ENCODE measurements at regions not wholly inside any gene's neighbourhood (a gene's known extent, or its start where the extent isn't known, plus 50 kb on each side); places are given as distances from the start of the nearest gene placed in this dataset.
A peak's percentile ranks its signal among the peaks of the same experiment; 100 is the strongest.
"Not testable (repeated sequence)": the region's sequence is repeated elsewhere in the genome, so short reads cannot be mapped to it uniquely, and the experiment has no call there.

GRCh38 chr16:87008664-87009063, 308.5 kb downstream of the C16orf95 start:
- DNase-seq, result no peak

DNA sequence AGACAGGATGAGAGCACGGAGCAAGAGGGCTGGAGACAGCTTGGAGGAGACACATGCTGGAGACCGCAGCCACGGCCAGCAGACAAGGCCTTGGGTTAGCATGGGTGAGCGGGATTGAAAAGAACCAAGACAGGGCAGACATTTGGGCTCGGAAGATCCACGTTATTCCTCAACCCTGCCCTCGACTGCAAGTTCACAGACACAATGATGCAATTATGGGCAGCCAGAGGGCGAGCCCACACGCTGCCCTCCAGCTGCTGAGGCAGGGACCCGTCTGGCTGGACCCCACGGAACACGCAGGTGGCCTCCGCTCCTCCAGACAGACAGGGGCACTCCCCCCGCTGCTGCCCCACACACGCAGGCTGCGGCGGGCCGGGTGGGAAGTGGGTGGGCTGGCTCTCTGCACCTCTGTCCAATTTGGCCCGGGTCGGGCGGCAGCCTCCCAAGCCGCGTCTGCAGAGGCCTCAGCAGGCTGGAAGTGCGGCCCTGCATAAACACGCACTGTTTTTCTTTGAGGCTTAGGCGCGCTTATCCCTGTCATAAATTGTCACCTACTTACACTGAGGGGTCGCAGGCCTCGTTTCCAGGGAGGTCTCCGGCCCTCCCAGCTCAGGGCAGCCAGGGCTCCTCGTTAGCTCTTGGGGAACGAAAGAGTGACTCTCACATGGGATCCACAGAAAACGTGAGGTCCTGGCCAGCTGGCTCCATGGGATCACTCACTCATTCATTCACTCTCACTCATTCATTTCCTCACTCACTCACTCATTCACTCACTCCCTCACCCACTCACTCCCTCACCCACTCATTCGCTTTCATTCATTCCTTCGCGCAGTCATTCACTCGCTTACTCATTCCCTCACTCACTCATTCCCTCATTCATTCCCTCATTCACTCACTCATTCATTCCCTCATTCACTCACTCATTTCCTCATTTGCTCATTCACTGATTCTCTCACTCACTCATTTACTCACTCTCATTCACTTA, 303.9 kb downstream of the C16orf95 start:
- DNase-seq, result no peak

DNA sequence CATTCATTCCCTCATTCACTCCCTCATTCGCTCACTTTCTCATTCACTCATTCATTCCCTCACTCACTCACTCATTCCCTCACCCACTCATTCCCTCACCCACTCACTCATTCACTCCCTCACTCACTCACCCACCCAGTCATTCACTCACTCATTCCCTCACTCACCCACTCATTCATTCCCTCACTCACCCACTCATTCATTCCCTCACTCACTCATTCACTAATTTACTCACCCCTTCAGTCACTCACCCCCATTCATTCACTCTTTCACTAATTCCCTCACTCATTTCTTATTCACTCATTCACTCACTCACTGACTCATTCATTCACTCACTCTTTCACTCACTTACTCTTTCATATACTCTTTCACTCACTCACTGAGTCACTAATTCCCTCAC, 303.1 kb downstream of the C16orf95 start:
- DNase-seq, result no peak

- DNase-seq, result peak; percentile 23 to 51
Measured at GRCh38 chr16:87015021-87015420, 302.2 kb downstream of the C16orf95 start.

DNA sequence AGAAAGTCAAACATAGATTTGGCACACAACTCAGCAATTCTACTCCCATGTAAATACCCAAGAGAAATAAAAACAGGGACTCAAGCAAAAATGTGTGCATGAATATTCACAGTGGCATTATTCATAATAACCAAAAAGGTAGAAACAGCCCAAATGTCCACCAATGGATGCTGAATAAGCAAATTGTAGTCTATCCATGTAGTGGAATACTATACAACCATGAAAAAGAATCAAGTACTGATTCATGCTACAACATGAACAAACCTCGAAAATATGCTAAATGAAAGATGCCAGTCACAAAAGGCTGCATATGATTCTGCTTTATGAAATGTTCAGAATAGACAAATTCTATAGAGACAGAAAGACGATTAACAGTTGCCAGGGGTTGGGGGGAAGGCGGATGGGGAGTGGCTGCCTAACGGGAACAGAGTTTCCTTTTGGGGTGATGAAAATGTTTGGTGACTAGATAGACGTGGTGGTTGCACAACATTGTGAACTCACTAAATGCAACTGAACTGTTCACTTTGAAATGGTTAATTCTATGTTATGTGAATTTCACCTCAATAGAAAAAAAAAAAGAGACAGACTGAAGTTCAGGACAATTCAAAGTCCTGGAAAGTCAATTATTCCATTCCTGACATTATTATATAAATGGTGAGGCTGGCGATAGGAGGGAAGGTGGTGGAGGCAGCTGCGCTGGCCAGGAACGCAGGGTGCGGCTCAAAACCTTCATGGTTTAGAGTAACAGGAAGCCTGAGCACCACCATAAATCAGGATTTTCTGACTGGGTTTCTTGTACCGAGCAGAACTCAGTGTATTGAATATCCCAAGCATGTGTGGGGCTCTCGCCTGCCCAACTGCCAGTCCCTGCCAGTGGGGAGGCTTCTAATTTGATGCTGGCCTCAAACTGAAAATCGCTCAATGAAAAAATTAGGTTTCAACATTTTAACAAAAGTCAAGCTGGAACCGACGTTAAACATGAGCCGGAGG, 300.9 kb downstream of the C16orf95 start:
- DNase-seq, result peak in 1 of 2 donors; percentile 20

DNA sequence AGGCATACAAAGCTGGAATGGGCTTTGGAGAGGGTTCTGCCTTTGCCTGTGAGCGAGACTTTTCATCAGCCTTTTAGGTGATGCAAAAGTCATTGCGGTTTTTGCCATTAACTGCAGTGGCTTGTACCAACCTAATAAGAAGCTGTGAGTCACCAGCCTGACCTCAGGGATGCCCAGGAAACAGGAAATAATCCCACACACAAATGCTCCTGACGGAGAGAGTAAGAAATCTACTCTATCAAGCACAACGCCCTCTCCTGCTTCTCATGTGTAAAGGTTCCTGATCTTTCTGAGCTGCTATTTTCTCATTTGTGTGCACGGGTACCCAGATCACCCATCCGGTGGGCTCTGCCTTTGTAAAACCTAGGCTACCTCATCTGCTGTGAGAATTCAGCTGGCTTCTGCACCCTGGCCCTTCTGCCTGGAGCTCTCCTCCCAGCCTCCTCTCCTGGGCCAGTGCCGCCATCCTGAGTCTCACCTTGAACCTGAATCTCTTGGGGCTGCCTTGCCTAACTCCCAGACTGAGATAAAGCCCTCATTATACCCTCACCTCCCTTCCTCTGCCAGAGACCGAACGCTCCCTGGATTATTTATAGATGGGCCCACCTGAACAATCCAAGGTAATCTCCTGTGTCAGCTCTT, 299.7 kb downstream of the C16orf95 start:
- peak; percentile 67 to 80 for DNase-seq

- no peak for DNase-seq
Measured at GRCh38 chr16:87025676-87026075, 291.5 kb downstream of the C16orf95 start.

DNA sequence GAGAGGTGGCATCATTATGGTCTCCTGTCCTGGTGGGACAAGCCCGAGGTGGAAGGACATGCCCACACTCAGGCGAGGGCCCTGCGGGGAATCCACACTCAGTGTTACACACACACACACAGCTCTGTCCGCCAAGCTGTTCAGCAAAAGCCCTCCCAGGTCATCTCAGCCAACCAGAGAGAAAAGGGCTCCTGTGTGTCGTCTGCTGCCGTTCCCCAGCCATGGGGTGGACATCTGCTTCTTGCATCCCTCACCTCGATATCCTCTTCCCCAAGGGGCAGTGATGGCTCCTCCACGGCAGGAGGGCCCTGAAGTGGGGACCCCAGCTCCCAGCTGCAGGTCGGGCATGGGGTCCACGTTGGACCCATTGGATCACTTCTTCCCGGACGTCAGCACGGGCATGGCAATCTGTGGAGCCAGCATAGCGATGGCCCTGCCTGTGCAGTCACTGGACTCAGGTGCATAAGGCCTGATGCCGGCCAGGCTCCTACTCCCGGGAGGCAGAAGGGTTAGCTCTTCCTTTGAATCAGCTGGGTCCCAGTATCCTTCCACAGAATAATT, 290.1 kb downstream of the C16orf95 start:
- no peak for DNase-seq

GRCh38 chr16:87028481-87029320, 288.5 kb downstream of the C16orf95 start:
- DNase-seq, result no peak

- no peak for DNase-seq
Measured at GRCh38 chr16:87032554-87032953, 284.6 kb downstream of the C16orf95 start.

GRCh38 chr16:87033021-87033471, 284.1 kb downstream of the C16orf95 start:
- no peak for DNase-seq

DNA sequence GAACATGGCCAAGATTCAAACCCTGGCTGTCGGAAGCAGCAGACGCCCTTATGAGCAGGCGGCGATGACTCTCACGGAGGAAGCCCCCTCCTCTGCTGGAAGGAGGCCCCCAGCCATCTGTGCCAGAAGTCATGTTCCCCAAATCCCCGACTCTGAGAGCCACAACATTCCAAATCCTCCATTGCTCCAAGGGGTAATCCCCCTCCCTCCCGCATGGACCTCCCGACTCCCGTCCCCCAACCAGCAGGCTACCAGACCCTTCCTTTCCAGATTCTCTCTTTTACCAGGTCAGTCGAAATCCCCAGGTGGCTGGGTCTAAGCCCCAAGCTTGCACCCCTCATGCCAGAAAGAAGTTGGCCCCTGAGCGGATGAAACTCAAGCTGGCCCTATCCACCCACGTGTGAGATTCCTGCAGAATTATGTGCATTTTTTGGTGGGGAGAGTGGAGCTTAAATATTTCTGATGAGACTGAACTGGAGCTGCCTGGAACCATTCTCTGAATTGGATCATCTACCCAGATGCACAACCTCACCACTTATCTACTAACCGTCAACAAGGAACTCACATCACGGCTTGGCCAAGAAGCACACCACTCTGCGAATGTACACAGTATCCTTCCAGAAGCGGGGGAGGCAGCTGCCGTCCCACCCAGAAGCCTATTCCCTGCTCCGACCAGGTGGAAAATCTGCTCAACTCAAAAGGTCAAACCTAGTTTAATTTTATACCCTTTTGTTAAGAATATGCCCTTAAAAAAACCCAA, 283.5 kb downstream of the C16orf95 start:
- DNase-seq, result no peak

DNA sequence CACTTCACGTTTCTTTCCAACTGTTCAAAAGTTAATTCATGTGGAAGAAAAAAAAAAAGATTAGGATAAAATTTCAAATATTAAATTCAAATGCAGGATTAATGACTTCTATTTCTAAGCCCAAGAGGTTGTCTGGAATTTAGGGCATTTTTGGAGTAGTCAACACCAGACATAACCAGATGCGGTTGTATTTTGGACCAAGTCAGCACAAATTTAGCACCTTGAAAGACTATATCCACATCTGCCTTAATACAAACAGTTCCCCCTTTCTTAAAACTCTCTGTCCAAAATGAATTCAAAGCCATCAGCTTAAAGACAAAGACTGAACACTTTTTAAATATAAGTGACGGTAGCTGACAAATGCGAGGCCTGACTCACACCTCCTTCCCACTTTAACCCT, 282.9 kb downstream of the C16orf95 start:
- DNase-seq, result no peak

GRCh38 chr16:87035053-87035452, 282.1 kb downstream of the C16orf95 start:
- no peak for DNase-seq

GRCh38 chr16:87037012-87037411, 280.2 kb downstream of the C16orf95 start:
- DNase-seq, result no peak

DNA sequence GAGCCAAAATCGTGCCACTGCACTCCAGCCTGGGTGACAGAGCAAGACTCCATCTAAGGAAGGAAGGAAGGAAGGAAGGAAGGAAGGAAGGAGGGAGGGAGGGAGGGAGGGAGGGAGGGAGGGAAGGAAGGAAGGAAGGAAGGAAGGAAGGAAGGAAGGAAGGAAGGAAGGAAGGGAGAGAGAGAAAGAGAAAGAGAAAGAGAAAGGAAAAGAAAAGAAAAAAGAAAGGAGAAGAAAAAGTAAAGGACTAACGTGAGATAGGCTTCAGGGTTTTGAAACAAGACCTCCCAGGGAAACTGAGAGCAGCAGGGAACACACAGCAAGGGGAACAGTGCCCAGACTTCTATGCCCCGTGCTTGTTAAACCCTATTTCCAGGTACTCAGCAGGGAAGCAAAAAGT, 278.7 kb downstream of the C16orf95 start:
- not testable (repeated sequence) for DNase-seq

GRCh38 chr16:87040169-87041117, 276.7 kb downstream of the C16orf95 start:
- no peak for DNase-seq

DNA sequence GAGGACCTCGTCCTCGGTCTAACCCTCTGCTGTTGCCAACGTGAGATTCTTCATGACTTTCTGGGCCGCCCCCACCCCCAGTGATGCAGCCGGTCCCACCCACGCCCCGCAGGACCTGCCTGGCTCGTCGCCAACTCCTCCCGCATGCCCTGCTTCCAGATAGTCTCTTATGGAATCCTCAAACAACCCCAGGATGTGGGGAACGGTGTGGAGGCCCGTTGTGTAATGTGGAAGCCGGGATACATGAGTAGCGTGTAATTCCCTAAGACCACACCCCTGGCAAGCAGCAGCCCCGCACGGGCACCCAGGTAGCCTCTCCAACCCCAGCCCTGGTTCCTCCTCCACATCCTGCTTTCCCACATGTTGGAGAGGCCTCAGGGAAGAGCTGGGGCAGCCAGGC, 275.9 kb downstream of the C16orf95 start:
- DNase-seq, result no peak

GRCh38 chr16:87042551-87043230, 274.5 kb downstream of the C16orf95 start:
- peak; percentile 15 to 36 for DNase-seq
